ENCODE measurements at regions not wholly inside any gene's neighbourhood (a gene's known extent, or its start where the extent isn't known, plus 50 kb on each side); places are given as distances from the start of the nearest gene placed in this dataset.

DNA sequence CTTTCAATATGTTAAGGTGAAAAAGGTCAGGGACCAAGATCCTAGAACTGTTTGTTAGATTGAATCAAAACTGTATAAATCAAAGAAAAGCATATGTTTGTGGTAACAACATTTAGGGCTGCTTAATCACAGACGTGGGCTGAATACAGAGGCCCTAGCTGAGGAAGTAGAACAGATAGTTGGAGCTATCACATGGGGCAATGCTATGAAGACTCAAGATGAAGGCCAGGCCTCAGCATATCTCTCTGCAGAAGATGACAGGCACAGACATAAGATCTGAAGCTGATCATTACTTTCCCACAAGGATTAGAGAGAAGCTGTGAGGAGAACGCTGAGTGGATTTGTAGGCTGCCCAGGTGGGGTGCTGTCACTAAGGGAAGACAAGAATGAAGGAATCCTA lies 158.6 kb upstream of the CARD18 start:
- TF ChIP-seq, protein P1, sequence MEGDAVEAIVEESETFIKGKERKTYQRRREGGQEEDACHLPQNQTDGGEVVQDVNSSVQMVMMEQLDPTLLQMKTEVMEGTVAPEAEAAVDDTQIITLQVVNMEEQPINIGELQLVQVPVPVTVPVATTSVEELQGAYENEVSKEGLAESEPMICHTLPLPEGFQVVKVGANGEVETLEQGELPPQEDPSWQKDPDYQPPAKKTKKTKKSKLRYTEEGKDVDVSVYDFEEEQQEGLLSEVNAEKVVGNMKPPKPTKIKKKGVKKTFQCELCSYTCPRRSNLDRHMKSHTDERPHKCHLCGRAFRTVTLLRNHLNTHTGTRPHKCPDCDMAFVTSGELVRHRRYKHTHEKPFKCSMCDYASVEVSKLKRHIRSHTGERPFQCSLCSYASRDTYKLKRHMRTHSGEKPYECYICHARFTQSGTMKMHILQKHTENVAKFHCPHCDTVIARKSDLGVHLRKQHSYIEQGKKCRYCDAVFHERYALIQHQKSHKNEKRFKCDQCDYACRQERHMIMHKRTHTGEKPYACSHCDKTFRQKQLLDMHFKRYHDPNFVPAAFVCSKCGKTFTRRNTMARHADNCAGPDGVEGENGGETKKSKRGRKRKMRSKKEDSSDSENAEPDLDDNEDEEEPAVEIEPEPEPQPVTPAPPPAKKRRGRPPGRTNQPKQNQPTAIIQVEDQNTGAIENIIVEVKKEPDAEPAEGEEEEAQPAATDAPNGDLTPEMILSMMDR (IDR thresholded peaks at IDR 0.05), result no peak
- TF ChIP-seq POLR2A (IDR thresholded peaks at IDR 0.05), result no peak
- H3K27me3 ChIP-seq, result no peaks in the 10 kb centered on the region
- no peaks in the 10 kb centered on the region for H3K36me3 ChIP-seq
- no peak overlapping the region for H3K27ac ChIP-seq
- H3K4me3 ChIP-seq (replicated peaks in 1 of 3), result no peak overlapping the region
- H3K9me3 ChIP-seq, result no peaks in the 10 kb centered on the region
- no peak for DNase-seq
- intact Hi-C loops (cut with DNase I), result no loop called here
- no peaks in the 10 kb centered on the region for H3K4me1 ChIP-seq
- 80 to 85% methylated on average over 2 of the region's 2 CpGs for WGBS, 2 donors

DNA sequence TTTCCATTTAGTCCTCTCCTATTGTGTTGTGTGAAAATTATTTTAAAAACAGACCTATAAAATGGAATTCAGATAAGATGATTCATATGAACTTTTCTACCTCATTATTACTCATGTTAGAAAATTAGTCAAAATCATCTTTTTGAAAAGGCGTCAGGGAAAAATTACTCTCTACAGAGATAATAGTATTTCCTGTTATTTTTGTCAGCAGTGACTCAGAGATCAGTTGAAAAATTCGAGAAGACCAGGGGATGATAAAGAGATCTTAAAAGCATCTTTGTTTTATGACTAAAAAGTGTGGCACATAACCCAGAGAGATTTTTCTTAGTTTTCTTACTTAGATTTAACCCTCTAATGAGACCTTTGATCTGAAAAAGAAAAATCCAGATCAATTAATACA lies 157.9 kb upstream of the CARD18 start:
- no peaks in the 10 kb centered on the region for H3K27me3 ChIP-seq
- no peak overlapping the region for H3K27ac ChIP-seq
- intact Hi-C loops (cut with DNase I), result no loop called here
- H3K4me3 ChIP-seq (replicated peaks in 1 of 3), result no peak overlapping the region
- WGBS, 2 donors, result 67 to 71% methylated on average over 2 of the region's 2 CpGs
- DNase-seq, result no peak
- no peaks in the 10 kb centered on the region for H3K9me3 ChIP-seq
- H3K36me3 ChIP-seq, result no peaks in the 10 kb centered on the region
- no peak for TF ChIP-seq POLR2A (IDR thresholded peaks at IDR 0.05)
- TF ChIP-seq, protein P1 (IDR thresholded peaks at IDR 0.05), result no peak
- no peaks in the 10 kb centered on the region for H3K4me1 ChIP-seq

DNA sequence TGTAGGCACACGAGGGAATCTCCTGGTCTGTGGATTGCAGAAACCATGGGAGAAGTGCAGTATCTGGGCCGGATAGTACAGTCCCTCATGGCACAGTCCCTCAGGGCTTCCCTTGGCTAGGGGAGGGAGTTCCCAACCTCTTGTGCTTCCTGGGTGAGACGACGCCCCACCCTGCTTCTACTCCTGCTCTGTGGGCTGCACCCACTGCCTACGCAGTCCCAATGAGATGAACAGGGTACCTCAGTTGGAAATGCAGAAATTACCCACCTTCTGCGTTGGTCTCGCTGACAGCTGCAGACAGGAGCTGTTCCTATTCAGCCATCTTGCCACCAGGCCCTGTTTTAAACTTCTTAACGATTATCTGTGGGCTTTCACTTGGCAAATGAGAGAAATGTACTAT lies 157.2 kb upstream of the CARD18 start:
- WGBS, 2 donors, result 92% methylated on average over 8 of the region's 8 CpGs
- Histone ChIP-seq H3K36me3 (no peaks in the 10 kb centered on the region), H3K4me1 (no peaks in the 10 kb centered on the region), H3K4me3 (replicated peaks in 1 of 3) (no peak overlapping the region), H3K9me3 (no peaks in the 10 kb centered on the region), H3K27ac (no peak overlapping the region), H3K27me3 (no peaks in the 10 kb centered on the region)
- DNase-seq, result no peak
- intact Hi-C loops (cut with DNase I), result no loop called here
- TF ChIP-seq, protein P1 (IDR thresholded peaks at IDR 0.05), result no peak
- TF ChIP-seq POLR2A (IDR thresholded peaks at IDR 0.05), result no peak

DNA sequence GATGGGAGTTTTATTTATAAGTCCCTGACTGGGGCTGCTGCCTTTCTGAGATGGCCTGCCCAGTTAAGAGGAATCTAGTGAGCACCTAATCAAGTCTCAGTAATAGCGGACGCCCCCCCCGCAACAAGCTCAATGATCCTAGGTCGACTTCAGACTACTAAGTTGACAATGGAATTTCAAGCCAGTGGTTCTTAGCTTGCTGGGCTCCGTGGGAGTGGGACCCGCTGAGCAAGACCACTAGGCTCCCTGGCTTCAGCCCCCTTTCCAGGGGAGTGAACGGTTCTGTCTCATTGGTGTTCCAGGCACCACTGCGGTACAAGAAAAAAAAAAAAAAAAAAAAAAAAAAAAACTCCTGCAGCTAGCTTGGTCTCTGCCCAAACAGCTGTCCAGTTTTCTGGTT lies 156.8 kb upstream of the CARD18 start:
- Histone ChIP-seq H3K4me1 (no peaks in the 10 kb centered on the region), H3K27ac (no peak overlapping the region), H3K9me3 (no peaks in the 10 kb centered on the region), H3K27me3 (no peaks in the 10 kb centered on the region), H3K4me3 (replicated peaks in 1 of 3) (no peak overlapping the region), H3K36me3 (no peaks in the 10 kb centered on the region)
- DNase-seq, result no peak
- intact Hi-C loops (cut with DNase I), result no loop called here
- WGBS, 2 donors, result 92 to 93% methylated on average over 8 of the region's 8 CpGs
- TF ChIP-seq POLR2A (IDR thresholded peaks at IDR 0.05), result no peak
- TF ChIP-seq, protein P1 (IDR thresholded peaks at IDR 0.05), result no peak

DNA sequence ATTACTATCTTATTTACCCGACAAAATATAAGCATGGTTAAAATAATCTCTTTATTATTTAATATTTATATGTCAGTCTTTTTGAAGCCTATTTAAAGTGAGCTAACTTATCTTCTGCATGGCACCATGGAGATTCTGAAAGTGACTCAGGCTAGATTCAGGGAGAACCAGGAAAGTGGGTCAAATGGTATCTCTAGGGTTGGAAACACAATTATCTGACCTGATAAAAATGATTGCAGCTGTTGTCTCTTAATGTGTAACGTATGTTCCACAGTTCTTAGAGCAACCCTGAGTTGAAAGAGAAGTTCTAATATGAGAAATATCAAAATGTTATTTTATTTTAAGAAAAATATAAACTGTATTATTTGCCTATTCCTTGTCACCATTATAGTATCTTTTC lies 143.1 kb upstream of the CARD18 start:
- H3K36me3 ChIP-seq, result no peaks in the 10 kb centered on the region
- DNase-seq, result no peak
- TF ChIP-seq POLR2A (IDR thresholded peaks at IDR 0.05), result no peak
- TF ChIP-seq, protein P1 (IDR thresholded peaks at IDR 0.05), result no peak
- no peak overlapping the region for H3K4me3 ChIP-seq (replicated peaks in 1 of 3)
- no peaks in the 10 kb centered on the region for H3K27me3 ChIP-seq
- 86% methylated on average over 2 of the region's 2 CpGs for whole genome bisulfite sequencing, 2 donors
- intact Hi-C loops (cut with DNase I), result no loop called here
- no peak overlapping the region for H3K27ac ChIP-seq
- H3K4me1 ChIP-seq, result no peaks in the 10 kb centered on the region
- no peaks in the 10 kb centered on the region for H3K9me3 ChIP-seq
